CD4-positive, CD25-positive, alpha-beta regulatory T cell (primary cell): ENCODE measurements at regions not wholly inside any gene's neighbourhood (a gene's known extent, or its start where the extent isn't known, plus 50 kb on each side); places are given as distances from the start of the nearest gene placed in this dataset.
A peak's percentile ranks its signal among the peaks of the same experiment; 100 is the strongest.

Source experiments
- ATAC-seq, 2 donors: fragments of 150-1000 bp; cut with Tn5 transposase; one replicate each; pipeline ENCODE4 v1.10.0; 2021; ENCODE audit warnings: low read depth in 2 of 2, moderate number of reproducible peaks in 2 of 2, moderate library complexity in 1 of 2
- DNase-seq, 3 donors: peaks; one replicate each; pipeline versions ENCODE4 v3.0.0 to v3.0.0-alpha.2; 2012 to 2022; ENCODE audit warnings: mixed read lengths in 1 of 3
- H3K27ac ChIP-seq: one replicate; pipeline ENCODE4 v1.7.0; 2013; ENCODE audit warnings: mild to moderate bottlenecking, low read length; ENCODE audit not compliant: insufficient read depth, poor library complexity, severe bottlenecking
- H3K27me3 ChIP-seq: one replicate; pipeline ENCODE4 v1.7.0; 2013; ENCODE audit warnings: low read length; ENCODE audit not compliant: control insufficient read depth, insufficient read depth
- H3K36me3 ChIP-seq: one replicate; pipeline ENCODE4 v1.7.0; 2013; ENCODE audit warnings: mild to moderate bottlenecking, low read length, moderate library complexity; ENCODE audit not compliant: control insufficient read depth, insufficient read depth
- H3K4me1 ChIP-seq: 2 replicates; pipeline ENCODE4 v1.7.0; 2013; ENCODE audit warnings: mild to moderate bottlenecking, low read length; ENCODE audit not compliant: insufficient read depth, control insufficient read depth, poor library complexity, severe bottlenecking
- H3K4me3 ChIP-seq: one replicate; pipeline ENCODE4 v1.7.0; 2013; ENCODE audit warnings: low read depth, mild to moderate bottlenecking, low read length, moderate library complexity
- H3K9me3 ChIP-seq, 2 experiments: 1 replicate in 1 of 2; 2 replicates in 1 of 2; pipeline ENCODE4 v1.7.0; 2013; ENCODE audit warnings: low read length in 2 of 2, mild to moderate bottlenecking in 1 of 2, moderate library complexity in 1 of 2; ENCODE audit not compliant: control insufficient read depth in 2 of 2
- H3K27ac Mint-ChIP-seq, 3 donors: one replicate each; pipeline ENCODE4 v1.8.0; 2020 to 2022; ENCODE audit warnings: mild to moderate bottlenecking in 3 of 3, mixed read lengths in 3 of 3, moderate library complexity in 2 of 3
- H3K27me3 Mint-ChIP-seq: one replicate; pipeline ENCODE4 v1.8.0; 2022; ENCODE audit warnings: mild to moderate bottlenecking, mixed read lengths
- H3K36me3 Mint-ChIP-seq: one replicate; pipeline ENCODE4 v1.8.0; 2020; ENCODE audit warnings: mixed read lengths
- H3K4me1 Mint-ChIP-seq, 4 donors: one replicate each; pipeline ENCODE4 v1.8.0; 2020 to 2022; ENCODE audit warnings: mixed read lengths in 4 of 4, mild to moderate bottlenecking in 1 of 4
- H3K4me3 Mint-ChIP-seq, 4 donors: one replicate each; pipeline ENCODE4 v1.8.0; 2020 to 2022; ENCODE audit warnings: mild to moderate bottlenecking in 4 of 4, mixed read lengths in 4 of 4, moderate library complexity in 3 of 4
- H3K9me3 Mint-ChIP-seq, 7 donors: one replicate each; pipeline ENCODE4 v1.8.0; 2020 to 2022; ENCODE audit warnings: mixed read lengths in 7 of 7, mild to moderate bottlenecking in 3 of 7, moderate library complexity in 2 of 7

GRCh38 chr10:23897267-23897666, 311.7 kb upstream of the KIAA1217 start:
- Histone ChIP-seq H3K27me3 (no peaks in the 10 kb centered on the region), H3K4me3 (no peak overlapping the region), H3K27ac (no peak overlapping the region), H3K36me3 (no peaks in the 10 kb centered on the region), H3K9me3 (no peaks in the 10 kb centered on the region), H3K4me1 (no peaks in the 10 kb centered on the region)
- Mint-ChIP-seq H3K27me3 (no peaks in the 10 kb centered on the region), H3K4me1 (no peaks in the 10 kb centered on the region), H3K36me3 (no peaks in the 10 kb centered on the region), H3K9me3 (peaks cover 0 to 4% (median 1%) of the 10 kb centered on the region in 7 donors), H3K4me3 (no peak overlapping the region), H3K27ac (no peak overlapping the region)
- DNase-seq (no peak), ATAC-seq (no peak)

- no peaks in the 10 kb centered on the region for H3K9me3 ChIP-seq
- Mint-ChIP-seq H3K27ac (no peak overlapping the region), H3K4me1 (no peaks in the 10 kb centered on the region), H3K36me3 (no peaks in the 10 kb centered on the region), H3K4me3 (no peak overlapping the region), H3K27me3 (no peaks in the 10 kb centered on the region), H3K9me3 (peaks cover 0 to 5% (median 2%) of the 10 kb centered on the region in 7 donors)
- no peaks in the 10 kb centered on the region for H3K36me3 ChIP-seq
- no peak overlapping the region for H3K27ac ChIP-seq
- DNase-seq (no peak), ATAC-seq (no peak)
- no peak overlapping the region for H3K4me3 ChIP-seq
- H3K27me3 ChIP-seq, result no peaks in the 10 kb centered on the region
- H3K4me1 ChIP-seq, result no peaks in the 10 kb centered on the region
Measured at GRCh38 chr10:23897861-23898260, 311.1 kb upstream of the KIAA1217 start.

GRCh38 chr10:23899166-23899565, 309.8 kb upstream of the KIAA1217 start:
- Mint-ChIP-seq H3K4me1 (no peaks in the 10 kb centered on the region), H3K36me3 (no peaks in the 10 kb centered on the region), H3K9me3 (peaks cover 0 to 5% (median 3%) of the 10 kb centered on the region in 7 donors), H3K4me3 (no peak overlapping the region), H3K27me3 (no peaks in the 10 kb centered on the region), H3K27ac (no peak overlapping the region)
- no peaks in the 10 kb centered on the region for H3K9me3 ChIP-seq
- H3K36me3 ChIP-seq, result no peaks in the 10 kb centered on the region
- no peaks in the 10 kb centered on the region for H3K27me3 ChIP-seq
- H3K4me1 ChIP-seq, result no peaks in the 10 kb centered on the region
- DNase-seq (no peak), ATAC-seq (no peak)
- no peak overlapping the region for H3K4me3 ChIP-seq
- H3K27ac ChIP-seq, result no peak overlapping the region

- Mint-ChIP-seq H3K27ac (no peak overlapping the region), H3K4me1 (no peaks in the 10 kb centered on the region), H3K4me3 (no peak overlapping the region), H3K36me3 (no peaks in the 10 kb centered on the region), H3K9me3 (peaks cover 0 to 11% (median 5%) of the 10 kb centered on the region in 7 donors), H3K27me3 (no peaks in the 10 kb centered on the region)
- Histone ChIP-seq H3K27ac (no peak overlapping the region), H3K4me1 (no peaks in the 10 kb centered on the region), H3K27me3 (no peaks in the 10 kb centered on the region), H3K4me3 (no peak overlapping the region), H3K9me3 (no peaks in the 10 kb centered on the region), H3K36me3 (no peaks in the 10 kb centered on the region)
- DNase-seq (no peak), ATAC-seq (no peak)
Measured at GRCh38 chr10:23910291-23910690, 298.6 kb upstream of the KIAA1217 start.

- Histone ChIP-seq H3K27ac (no peak overlapping the region), H3K4me1 (no peaks in the 10 kb centered on the region), H3K36me3 (no peaks in the 10 kb centered on the region), H3K27me3 (no peaks in the 10 kb centered on the region), H3K9me3 (no peaks in the 10 kb centered on the region), H3K4me3 (no peak overlapping the region)
- DNase-seq, result no peak
- Mint-ChIP-seq H3K27me3 (peaks cover 5% of the 10 kb centered on the region), H3K4me3 (no peak overlapping the region), H3K36me3 (no peaks in the 10 kb centered on the region), H3K27ac (no peak overlapping the region), H3K4me1 (no peaks in the 10 kb centered on the region), H3K9me3 (peaks cover 0 to 13% (median 8%) of the 10 kb centered on the region in 7 donors)
- no peak for ATAC-seq
Measured at GRCh38 chr10:23912884-23913404, 296.0 kb upstream of the KIAA1217 start.

- no peaks in the 10 kb centered on the region for H3K27me3 ChIP-seq
- DNase-seq, result no peak
- H3K36me3 ChIP-seq, result no peaks in the 10 kb centered on the region
- H3K27ac ChIP-seq, result no peak overlapping the region
- Mint-ChIP-seq H3K9me3 (peaks cover 0 to 14% (median 2%) of the 10 kb centered on the region in 7 donors), H3K27me3 (peaks cover 5% of the 10 kb centered on the region), H3K27ac (no peak overlapping the region), H3K4me1 (no peaks in the 10 kb centered on the region), H3K4me3 (no peak overlapping the region), H3K36me3 (no peaks in the 10 kb centered on the region)
- ATAC-seq, result no peak
- no peak overlapping the region for H3K4me3 ChIP-seq
- no peaks in the 10 kb centered on the region for H3K9me3 ChIP-seq
- H3K4me1 ChIP-seq, result no peaks in the 10 kb centered on the region
Measured at GRCh38 chr10:23914641-23915040, 294.3 kb upstream of the KIAA1217 start.

GRCh38 chr10:23917251-23917840, 291.6 kb upstream of the KIAA1217 start:
- Histone ChIP-seq H3K4me1 (no peaks in the 10 kb centered on the region), H3K27ac (no peak overlapping the region), H3K36me3 (no peaks in the 10 kb centered on the region), H3K4me3 (no peak overlapping the region), H3K27me3 (no peaks in the 10 kb centered on the region), H3K9me3 (no peaks in the 10 kb centered on the region)
- ATAC-seq (no peak), DNase-seq (no peak)
- peak overlapping the region in 1 of 3 donors; percentile 26 for H3K27ac Mint-ChIP-seq
- H3K9me3 Mint-ChIP-seq, result peaks cover 0 to 17% (median 2%) of the 10 kb centered on the region in 7 donors
- H3K4me1 Mint-ChIP-seq, result no peaks in the 10 kb centered on the region
- no peaks in the 10 kb centered on the region for H3K36me3 Mint-ChIP-seq
- peaks cover 5% of the 10 kb centered on the region for H3K27me3 Mint-ChIP-seq
- no peak overlapping the region for H3K4me3 Mint-ChIP-seq

- H3K9me3 Mint-ChIP-seq, result peaks cover 0 to 17% (median 2%) of the 10 kb centered on the region in 7 donors
- H3K9me3 ChIP-seq, result no peaks in the 10 kb centered on the region
- no peak overlapping the region for H3K27ac ChIP-seq
Measured at GRCh38 chr10:23918090-23918723, 290.7 kb upstream of the KIAA1217 start.

More at GRCh38 chr10:23918090-23918723, 290.7 kb upstream of the KIAA1217 start:
- H3K36me3 ChIP-seq, result no peaks in the 10 kb centered on the region
- H3K27me3 Mint-ChIP-seq, result peaks cover 5% of the 10 kb centered on the region
- H3K27ac Mint-ChIP-seq, result no peak overlapping the region
- no peaks in the 10 kb centered on the region for H3K4me1 ChIP-seq
- no peaks in the 10 kb centered on the region for H3K27me3 ChIP-seq
- no peaks in the 10 kb centered on the region for H3K36me3 Mint-ChIP-seq
- no peak overlapping the region for H3K4me3 ChIP-seq
- DNase-seq (no peak), ATAC-seq (no peak)
- H3K4me1 Mint-ChIP-seq, result no peaks in the 10 kb centered on the region
- no peak overlapping the region for H3K4me3 Mint-ChIP-seq
